ENCODE measurements at regions not wholly inside any gene's neighbourhood (a gene's known extent, or its start where the extent isn't known, plus 50 kb on each side); places are given as distances from the start of the nearest gene placed in this dataset.

DNA sequence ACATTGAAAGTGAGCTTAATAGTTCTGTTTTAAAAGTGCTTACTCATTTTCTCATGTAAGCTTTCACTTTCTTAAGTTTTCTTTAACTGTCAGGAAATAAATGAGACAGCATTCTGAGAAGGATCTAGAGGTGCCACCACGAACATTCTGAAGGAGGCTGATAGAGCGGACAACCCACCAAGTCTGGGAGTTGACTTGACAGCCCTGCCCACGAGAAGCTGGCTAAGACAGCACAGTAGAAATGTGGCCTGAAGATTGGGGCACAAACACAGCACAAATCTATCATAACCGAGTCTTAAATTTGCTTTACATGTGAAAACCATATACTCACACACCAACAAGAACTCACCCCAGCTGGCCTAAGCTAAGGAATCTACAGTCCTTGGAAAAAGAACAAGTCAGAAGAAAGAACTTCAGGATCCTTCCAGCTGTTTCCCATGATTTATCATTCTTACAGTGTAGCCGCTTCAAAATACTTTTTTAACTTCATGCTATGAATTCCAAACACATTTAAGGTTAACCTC, 144.2 kb upstream of the TNFAIP3 start:
- TF ChIP-seq, protein P1, sequence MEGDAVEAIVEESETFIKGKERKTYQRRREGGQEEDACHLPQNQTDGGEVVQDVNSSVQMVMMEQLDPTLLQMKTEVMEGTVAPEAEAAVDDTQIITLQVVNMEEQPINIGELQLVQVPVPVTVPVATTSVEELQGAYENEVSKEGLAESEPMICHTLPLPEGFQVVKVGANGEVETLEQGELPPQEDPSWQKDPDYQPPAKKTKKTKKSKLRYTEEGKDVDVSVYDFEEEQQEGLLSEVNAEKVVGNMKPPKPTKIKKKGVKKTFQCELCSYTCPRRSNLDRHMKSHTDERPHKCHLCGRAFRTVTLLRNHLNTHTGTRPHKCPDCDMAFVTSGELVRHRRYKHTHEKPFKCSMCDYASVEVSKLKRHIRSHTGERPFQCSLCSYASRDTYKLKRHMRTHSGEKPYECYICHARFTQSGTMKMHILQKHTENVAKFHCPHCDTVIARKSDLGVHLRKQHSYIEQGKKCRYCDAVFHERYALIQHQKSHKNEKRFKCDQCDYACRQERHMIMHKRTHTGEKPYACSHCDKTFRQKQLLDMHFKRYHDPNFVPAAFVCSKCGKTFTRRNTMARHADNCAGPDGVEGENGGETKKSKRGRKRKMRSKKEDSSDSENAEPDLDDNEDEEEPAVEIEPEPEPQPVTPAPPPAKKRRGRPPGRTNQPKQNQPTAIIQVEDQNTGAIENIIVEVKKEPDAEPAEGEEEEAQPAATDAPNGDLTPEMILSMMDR (IDR thresholded peaks at IDR 0.05): no peak
- no peak for TF ChIP-seq POLR2A (IDR thresholded peaks at IDR 0.05)

Data from right lobe of liver (tissue), 4 donors.